GM12872 (cell line): ENCODE measurements at regions not wholly inside any gene's neighbourhood (a gene's known extent, or its start where the extent isn't known, plus 50 kb on each side); places are given as distances from the start of the nearest gene placed in this dataset.

Experiments used
- CTCF ChIP-seq: IDR thresholded peaks from 3 replicates; pipeline ENCODE4 v1.5.1; 2011; ENCODE audit warnings: low read depth, mild to moderate bottlenecking, low read length, moderate library complexity; ENCODE audit not compliant: insufficient read depth

- TF ChIP-seq CTCF = no peak
Observed at GRCh38 chr13:64470751-64471150, 2759.4 kb downstream of the PCDH9 start.

GRCh38 chr13:64459778-64460177 lies 2770.4 kb downstream of the PCDH9 start:
- no peak for TF ChIP-seq CTCF

- TF ChIP-seq CTCF = no peak
Observed at GRCh38 chr13:64457976-64458375, 2772.2 kb downstream of the PCDH9 start.

- no peak for TF ChIP-seq CTCF
Observed at GRCh38 chr13:64455124-64455523, 2775.0 kb downstream of the PCDH9 start.

- no peak for TF ChIP-seq CTCF
Observed at GRCh38 chr13:64453831-64454230, 2776.3 kb downstream of the PCDH9 start.

DNA sequence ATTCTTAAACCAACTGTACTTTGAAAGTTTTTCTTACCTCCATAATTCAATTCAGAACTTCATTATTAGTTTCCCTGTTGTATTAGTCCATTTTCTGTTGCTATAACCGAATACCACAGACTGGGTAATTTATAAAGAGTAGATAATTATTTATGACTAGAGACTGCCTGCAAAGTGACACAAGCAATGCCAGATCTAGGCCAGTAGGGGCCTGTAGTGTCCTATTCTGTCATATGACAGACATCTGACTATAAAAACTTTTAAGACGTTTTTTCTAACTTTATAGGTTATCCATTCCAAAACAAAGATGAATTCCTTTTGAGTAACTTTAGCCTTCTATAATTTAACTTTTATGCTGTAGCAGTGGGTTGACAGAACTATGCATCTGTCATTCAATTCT lies 2783.8 kb downstream of the PCDH9 start:
- 0 out of 3 replicates have a peak, but pooled peaks have one; percentile 13 for TF ChIP-seq CTCF

- TF ChIP-seq CTCF = no peak
Observed at GRCh38 chr13:64441740-64442139, 2788.4 kb downstream of the PCDH9 start.

DNA sequence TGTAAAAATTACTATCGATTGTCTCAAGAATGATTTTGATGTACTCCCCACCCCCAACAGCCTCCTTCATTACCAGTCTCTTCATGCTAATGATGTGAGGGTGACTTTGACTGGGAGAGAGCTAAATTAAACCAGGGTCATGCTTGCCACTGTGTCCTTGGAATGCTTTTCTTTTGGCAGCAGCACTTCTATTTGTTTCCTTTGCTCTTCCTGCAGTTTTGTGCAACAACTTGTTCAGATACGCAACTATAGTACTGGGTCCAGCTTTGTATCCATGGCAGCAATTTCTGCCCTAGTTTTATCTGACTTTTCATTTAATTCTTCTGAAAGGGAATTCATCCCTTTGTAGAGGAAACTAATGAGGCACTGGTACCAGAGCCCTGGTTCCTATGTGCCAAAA lies 2792.1 kb downstream of the PCDH9 start:
- TF ChIP-seq CTCF = no peak
